Sigmoid colon (tissue), 6 donors: ENCODE measurements at regions not wholly inside any gene's neighbourhood (a gene's known extent, or its start where the extent isn't known, plus 50 kb on each side); places are given as distances from the start of the nearest gene placed in this dataset.

Source experiments
- DNase-seq: peaks from one replicate; pipeline ENCODE4 v3.0.0-alpha.2; 2019
- H3K27ac ChIP-seq, 4 donors: fragments of 200-600 bp; sonication (generic); one replicate each; pipeline ENCODE4 v1.5.1; 2016 to 2019; ENCODE audit warnings: mild to moderate bottlenecking in 1 of 4
- H3K27me3 ChIP-seq, 3 donors: fragments of 200-600 bp; sonication (generic); one replicate each; pipeline ENCODE4 v1.5.1; 2019; ENCODE audit warnings: mild to moderate bottlenecking in 1 of 3
- H3K36me3 ChIP-seq, 4 donors: fragments of 200-600 bp; sonication (generic); one replicate each; pipeline ENCODE4 v1.5.1; 2016 to 2019
- H3K4me1 ChIP-seq, 4 donors: fragments of 200-600 bp; sonication (generic); one replicate each; pipeline ENCODE4 v1.5.1; 2017 to 2019
- H3K4me3 ChIP-seq, 4 donors: fragments of 200-600 bp; sonication (generic); one replicate each; pipeline ENCODE4 v1.5.1; 2017 to 2019; ENCODE audit warnings: mild to moderate bottlenecking in 2 of 4, moderate library complexity in 1 of 4
- H3K9me3 ChIP-seq, 4 donors: fragments of 200-600 bp in 3 of 4; sonication (generic) in 3 of 4; one replicate each; pipeline versions ENCODE4 v1.5.1 to v1.6.1; 2013 to 2019
- CTCF ChIP-seq, 4 experiments: fragments of 450-650 bp in 3 of 4; fragments of 200-600 bp in 1 of 4; IDR thresholded peaks; one replicate each; pipeline ENCODE4 v1.5.1; 2016 to 2019; ENCODE audit warnings: antibody characterized with exemption in 4 of 4, mild to moderate bottlenecking in 3 of 4, moderate library complexity in 2 of 4
- EP300 ChIP-seq, 4 donors: sonication (generic); formaldehyde crosslinking; IDR thresholded peaks; one replicate each; pipeline ENCODE4 v1.6.1; 2017; ENCODE audit warnings: antibody characterized with exemption in 4 of 4
- POLR2A ChIP-seq, 2 donors: fragments of 450-650 bp; IDR thresholded peaks; one replicate each; pipeline ENCODE4 v1.6.1; 2016; ENCODE audit warnings: antibody characterized with exemption in 2 of 2, mild to moderate bottlenecking in 2 of 2, moderate library complexity in 2 of 2
- POLR2AphosphoS5 ChIP-seq, 4 donors: sonication (generic); formaldehyde crosslinking; IDR thresholded peaks; one replicate each; pipeline ENCODE4 v1.6.1; 2017; ENCODE audit warnings: antibody characterized with exemption in 4 of 4
- whole genome bisulfite sequencing, 2 donors: extraction: QIAGEN DNeasy Blood & Tissue Kit; methylation state at CpG; one replicate each; pipeline ENCODE4 v1.1.7; 2013; 5-methylcytosine and 5-hydroxymethylcytosine counted together
- intact Hi-C: fragments of 100-400 bp; cut with DNase I; formaldehyde crosslinking; loops from one replicate; pipeline ENCODE4 v1.15.1; 2023
- donor health status: healthy with polysubstance abuse.
- donor health status: healthy.

DNA sequence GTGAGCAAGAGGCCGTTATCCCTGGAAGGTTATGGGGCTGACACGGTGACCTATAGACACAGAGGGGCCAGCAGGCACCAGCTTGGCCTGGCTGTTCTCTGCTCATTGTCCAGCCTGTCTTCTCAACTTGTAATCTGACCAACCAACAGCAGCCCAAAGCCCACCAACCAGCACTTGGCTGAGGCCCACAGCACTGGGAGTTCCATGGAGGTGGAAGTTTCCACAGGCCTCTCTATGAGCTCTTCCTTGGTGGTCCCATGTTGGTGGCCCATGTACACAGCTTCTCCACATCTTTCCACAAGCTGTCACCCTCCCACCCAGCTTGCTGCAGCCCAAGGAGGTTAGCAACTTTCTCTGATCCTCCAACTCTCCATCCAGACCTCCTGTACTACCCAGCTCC is 56.2 kb upstream of the KLHL31 start:
- TF ChIP-seq CTCF (IDR thresholded peaks at IDR 0.05) (no peak), POLR2A (IDR thresholded peaks at IDR 0.05) (no peak), POLR2AphosphoS5 (IDR thresholded peaks at IDR 0.05) (no peak), EP300 (IDR thresholded peaks at IDR 0.05) (no peak)
- H3K27ac ChIP-seq, result no peak overlapping the region
- H3K27me3 ChIP-seq, result no peaks in the 10 kb centered on the region
- no peak for DNase-seq
- H3K4me3 ChIP-seq, result no peak overlapping the region
- no peaks in the 10 kb centered on the region for H3K36me3 ChIP-seq
- 80 to 89% methylated on average over 2 of the region's 2 CpGs for WGBS, 2 donors
- H3K4me1 ChIP-seq, result peaks cover 0 to 3% (median 0%) of the 10 kb centered on the region in 4 donors
- intact Hi-C loops, result no loop called here
- no peaks in the 10 kb centered on the region for H3K9me3 ChIP-seq

DNA sequence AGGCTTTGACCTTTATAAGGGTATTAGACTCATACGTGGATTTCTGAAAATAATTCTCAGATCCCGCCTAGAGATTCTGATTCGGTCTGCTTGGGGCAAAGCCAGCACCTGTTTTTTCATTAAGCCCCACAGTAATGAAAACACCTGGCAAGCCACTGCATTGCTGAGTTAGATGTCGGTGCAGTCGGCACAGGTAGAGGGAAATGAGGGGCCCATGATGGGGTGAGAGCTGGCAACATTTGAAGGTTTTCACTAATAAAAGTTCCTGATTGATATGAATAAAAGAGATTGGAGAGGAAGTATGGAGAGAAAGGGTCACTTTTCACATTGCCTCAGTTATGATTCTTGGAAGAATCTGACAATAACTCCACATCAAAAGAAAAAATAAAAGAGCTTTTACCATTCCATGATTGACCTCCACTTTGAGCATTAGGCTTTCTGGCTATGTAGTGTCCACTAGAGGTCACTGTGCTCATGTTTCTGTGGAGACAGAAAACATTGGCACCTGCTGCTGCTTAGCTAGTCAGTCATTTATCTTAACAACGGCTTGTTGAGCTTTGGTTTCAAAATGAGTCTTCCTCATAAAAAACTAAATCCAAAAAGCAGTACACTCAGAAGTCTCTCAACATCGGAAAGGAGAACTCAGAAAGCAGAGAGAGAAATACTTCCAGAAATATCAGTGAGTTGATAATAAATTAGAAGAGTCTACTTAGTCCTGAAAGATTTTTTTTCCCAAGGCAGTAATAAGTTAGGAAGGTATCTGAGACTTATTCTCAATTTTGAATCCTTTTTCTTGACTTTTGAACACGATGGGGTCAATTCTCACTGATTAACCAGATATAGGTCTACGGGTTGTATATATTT is 53.3 kb upstream of the KLHL31 start:
- no peak overlapping the region for H3K4me3 ChIP-seq
- H3K27me3 ChIP-seq, result no peaks in the 10 kb centered on the region
- H3K4me1 ChIP-seq, result no peaks in the 10 kb centered on the region
- H3K36me3 ChIP-seq, result no peaks in the 10 kb centered on the region
- DNase-seq, result no peak
- peak in 3 of 4 experiments; percentile 49 to 79 (median 52) for TF ChIP-seq CTCF (IDR thresholded peaks at IDR 0.05)
- no peak for TF ChIP-seq POLR2A (IDR thresholded peaks at IDR 0.05)
- intact Hi-C loops, result loop anchor here (5.0 kb wide), 1 partner anchor 622 kb away; no protein-coding TSS in a partner anchor
- 28 to 40% methylated on average over 9 of the region's 9 CpGs for WGBS, 2 donors
- no peak overlapping the region for H3K27ac ChIP-seq
- H3K9me3 ChIP-seq, result no peaks in the 10 kb centered on the region

- Histone ChIP-seq H3K4me3 (no peak overlapping the region), H3K36me3 (no peaks in the 10 kb centered on the region), H3K27me3 (no peaks in the 10 kb centered on the region), H3K4me1 (no peaks in the 10 kb centered on the region), H3K27ac (no peak overlapping the region), H3K9me3 (no peaks in the 10 kb centered on the region)
- no peak for DNase-seq
- no peak for TF ChIP-seq POLR2AphosphoS5 (IDR thresholded peaks at IDR 0.05)
- no peak for TF ChIP-seq POLR2A (IDR thresholded peaks at IDR 0.05)
- TF ChIP-seq EP300 (IDR thresholded peaks at IDR 0.05), result no peak
- no peak for TF ChIP-seq CTCF (IDR thresholded peaks at IDR 0.05)
- 52 to 74% methylated on average over 1 of the region's 1 CpG for WGBS, 2 donors
- intact Hi-C loops, result loop anchor here (5.0 kb wide), 1 partner anchor 620 kb away; no protein-coding TSS in a partner anchor
Observed at GRCh38 chr6:53717566-53717965, 52.0 kb upstream of the KLHL31 start.

DNA sequence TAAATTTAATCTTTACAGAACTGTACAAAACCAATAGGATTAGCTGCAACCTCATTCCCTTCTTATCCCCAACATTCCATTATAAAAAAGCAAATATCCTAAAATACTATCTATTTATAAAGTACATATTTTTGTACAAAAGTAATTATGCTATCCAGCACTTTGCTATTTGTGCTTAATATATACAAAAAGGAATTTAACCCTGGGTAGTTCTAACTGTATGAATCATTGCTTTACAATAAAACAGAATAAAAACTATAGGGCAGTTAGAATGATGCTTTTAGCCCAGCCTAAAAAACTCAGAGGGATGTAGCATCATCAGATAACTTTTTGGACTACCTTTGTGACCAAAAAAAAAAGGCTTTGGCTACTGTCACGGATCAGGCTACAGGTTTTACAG is 49.9 kb upstream of the KLHL31 start:
- Histone ChIP-seq H3K4me3 (no peak overlapping the region), H3K36me3 (no peaks in the 10 kb centered on the region), H3K4me1 (no peaks in the 10 kb centered on the region), H3K27me3 (no peaks in the 10 kb centered on the region), H3K9me3 (no peaks in the 10 kb centered on the region), H3K27ac (no peak overlapping the region)
- TF ChIP-seq CTCF (IDR thresholded peaks at IDR 0.05), result no peak
- TF ChIP-seq POLR2AphosphoS5 (IDR thresholded peaks at IDR 0.05), result no peak
- no peak for TF ChIP-seq POLR2A (IDR thresholded peaks at IDR 0.05)
- no peak for TF ChIP-seq EP300 (IDR thresholded peaks at IDR 0.05)
- no peak for DNase-seq
- intact Hi-C loops, result loop anchor here (5.0 kb wide), 1 partner anchor 618 kb away; no protein-coding TSS in a partner anchor
- 58 to 77% methylated on average over 1 of the region's 1 CpG for WGBS, 2 donors
